Keratinocyte (primary cell): ENCODE measurements at regions not wholly inside any gene's neighbourhood (a gene's known extent, or its start where the extent isn't known, plus 50 kb on each side); places are given as distances from the start of the nearest gene placed in this dataset.

Source experiments
- DNase-seq: peaks from one replicate; pipeline ENCODE4 v3.0.0-alpha.2; 2011; ENCODE audit warnings: low read depth, missing footprints, low spot score
- FAIRE-seq: peaks from 2 replicates; lab custom pipeline; 2011; peaks lifted over from hg19 to GRCh38; lab: Jason Lieb, UNC
- H2AFZ ChIP-seq: 2 replicates; pipeline ENCODE4 v1.6.0; 2012; ENCODE audit warnings: low read length, control low read depth, inconsistent platforms; ENCODE audit not compliant: control insufficient read depth
- H3K27ac ChIP-seq: 2 replicates; pipeline ENCODE4 v1.5.1; 2011; ENCODE audit warnings: low read length; ENCODE audit not compliant: control insufficient read depth, insufficient read depth
- H3K27me3 ChIP-seq: 3 replicates; pipeline ENCODE4 v1.6.0; 2011; ENCODE audit warnings: low read length; ENCODE audit not compliant: control insufficient read depth, insufficient read depth; ENCODE audit errors: extremely low read depth
- H3K36me3 ChIP-seq, 2 experiments: 2 replicates in 1 of 2; 3 replicates in 1 of 2; pipeline ENCODE4 v1.5.1; 2011; ENCODE audit warnings: low read length in 2 of 2, mild to moderate bottlenecking in 1 of 2; ENCODE audit not compliant: control insufficient read depth in 2 of 2, insufficient read depth in 2 of 2; ENCODE audit errors: extremely low read depth in 1 of 2
- H3K4me1 ChIP-seq: 3 replicates; pipeline ENCODE4 v1.5.1; 2011; ENCODE audit warnings: low read length; ENCODE audit not compliant: control insufficient read depth, insufficient read depth; ENCODE audit errors: extremely low read depth
- H3K4me2 ChIP-seq: 3 replicates; pipeline ENCODE4 v1.6.0; 2011; ENCODE audit warnings: low read depth, low read length; ENCODE audit not compliant: control insufficient read depth, insufficient read depth; ENCODE audit errors: extremely low read depth
- H3K4me3 ChIP-seq, 3 experiments: fragments of 200-600 bp in 1 of 3; sonication (generic) in 1 of 3; 2 replicates in 2 of 3; 3 replicates in 1 of 3; pipeline ENCODE4 v1.5.1; 2011 to 2016; ENCODE audit warnings: low read length in 3 of 3, mild to moderate bottlenecking in 3 of 3, control low read depth in 2 of 3, inconsistent platforms in 1 of 3, low read depth in 1 of 3, mixed read lengths in 1 of 3, mixed run types in 1 of 3, moderate library complexity in 1 of 3; ENCODE audit not compliant: control insufficient read depth in 2 of 3, insufficient read depth in 2 of 3; ENCODE audit errors: extremely low read depth in 1 of 3
- H3K79me2 ChIP-seq: 2 replicates; pipeline ENCODE4 v1.6.0; 2012; ENCODE audit warnings: low read length; ENCODE audit not compliant: control insufficient read depth, insufficient read depth
- H3K9ac ChIP-seq: 3 replicates; pipeline ENCODE4 v1.6.0; 2011; ENCODE audit warnings: low read length; ENCODE audit not compliant: control insufficient read depth, insufficient read depth; ENCODE audit errors: extremely low read depth
- H3K9me1 ChIP-seq: 3 replicates; pipeline ENCODE4 v1.6.0; 2011; ENCODE audit warnings: low read length; ENCODE audit not compliant: control insufficient read depth, insufficient read depth; ENCODE audit errors: extremely low read depth
- H3K9me3 ChIP-seq: 2 replicates; pipeline ENCODE4 v1.5.1; 2012; ENCODE audit warnings: low read depth, low read length; ENCODE audit not compliant: control insufficient read depth
- H4K20me1 ChIP-seq: 3 replicates; pipeline ENCODE4 v1.6.0; 2011; ENCODE audit warnings: low read length; ENCODE audit not compliant: control insufficient read depth, insufficient read depth; ENCODE audit errors: extremely low read depth
- CTCF ChIP-seq, 3 experiments: IDR thresholded peaks in 1 of 3; conservative IDR thresholded peaks in 1 of 3; optimal IDR thresholded peaks in 1 of 3; 2 replicates in 2 of 3; 3 replicates in 1 of 3; pipeline versions ENCODE3 to v1.5.1; 2011; ENCODE audit warnings: low read length in 3 of 3, mild to moderate bottlenecking in 3 of 3, moderate library complexity in 2 of 3, control low read depth in 1 of 3, inconsistent platforms in 1 of 3; ENCODE audit not compliant: insufficient read depth in 2 of 3; ENCODE audit errors: extremely low read depth in 1 of 3
- EZH2 ChIP-seq: IDR thresholded peaks from one replicate; pipeline ENCODE4 v1.6.1; 2012; ENCODE audit warnings: inconsistent platforms, mild to moderate bottlenecking, low read length, moderate library complexity
- dilution Hi-C: fragments of 300-500 bp; cut with MboI; formaldehyde crosslinking; loops from one replicate; pipeline ENCODE4 v1.7.0; 2020; ENCODE audit warnings: low sequenced_read_pairs; ENCODE audit not compliant: extremely low pct_ligation_motif_present

- Histone ChIP-seq H3K36me3 (no peaks in the 10 kb centered on the region), H3K9me1 (no peaks in the 10 kb centered on the region), H3K4me3 (no peak overlapping the region), H2AFZ (no peak overlapping the region), H4K20me1 (no peaks in the 10 kb centered on the region), H3K4me2 (no peak overlapping the region), H3K79me2 (no peaks in the 10 kb centered on the region), H3K9me3 (no peaks in the 10 kb centered on the region), H3K4me1 (no peaks in the 10 kb centered on the region), H3K27ac (no peak overlapping the region), H3K9ac (no peak overlapping the region), H3K27me3 (no peaks in the 10 kb centered on the region)
- TF ChIP-seq CTCF (optimal IDR thresholded peaks at IDR 0.05 in 1 of 3, IDR thresholded peaks at IDR 0.05 in 1 of 3, conservative IDR thresholded peaks at IDR 0.05 in 1 of 3; ENCODE audit: extremely low read depth in 1 of 3, insufficient read depth in 2 of 3, low read length in 3 of 3) (no peak), EZH2 (no peak)
- dilution Hi-C loops = no loop called here
- no peak for FAIRE-seq
- no peak for DNase-seq
Measured at GRCh38 chr2:180555391-180555965, 424.9 kb upstream of the UBE2E3 start.

GRCh38 chr2:180554330-180554729, 426.1 kb upstream of the UBE2E3 start:
- no peak for TF ChIP-seq CTCF (optimal IDR thresholded peaks at IDR 0.05 in 1 of 3, IDR thresholded peaks at IDR 0.05 in 1 of 3, conservative IDR thresholded peaks at IDR 0.05 in 1 of 3; ENCODE audit: extremely low read depth in 1 of 3, insufficient read depth in 2 of 3, low read length in 3 of 3)
- TF ChIP-seq EZH2 = no peak
- no peaks in the 10 kb centered on the region for H3K4me1 ChIP-seq
- dilution Hi-C loops = no loop called here

More at GRCh38 chr2:180554330-180554729, 426.1 kb upstream of the UBE2E3 start:
- Histone ChIP-seq H3K9ac (no peak overlapping the region), H3K36me3 (no peaks in the 10 kb centered on the region), H2AFZ (no peak overlapping the region), H3K27ac (no peak overlapping the region), H3K4me2 (no peak overlapping the region), H3K4me3 (no peak overlapping the region), H3K79me2 (no peaks in the 10 kb centered on the region), H3K9me3 (no peaks in the 10 kb centered on the region), H3K27me3 (no peaks in the 10 kb centered on the region), H4K20me1 (no peaks in the 10 kb centered on the region), H3K9me1 (no peaks in the 10 kb centered on the region)
- DNase-seq = no peak
- FAIRE-seq = no peak
